Naive B cell (primary cell): ENCODE measurements at regions not wholly inside any gene's neighbourhood (a gene's known extent, or its start where the extent isn't known, plus 50 kb on each side); places are given as distances from the start of the nearest gene placed in this dataset.

ENCODE experiments used
- ATAC-seq, 2 donors: fragments of 150-1000 bp; cut with Tn5 transposase; 2 replicates each; pipeline ENCODE4 v1.10.0; 2021; ENCODE audit warnings: low read depth in 2 of 2, mild to moderate bottlenecking in 2 of 2, moderate library complexity in 2 of 2
- DNase-seq: peaks from one replicate; pipeline ENCODE4 v3.0.0; 2022
- H3K27ac Mint-ChIP-seq, 6 donors: one replicate each; pipeline ENCODE4 v1.8.0; 2020 to 2022; ENCODE audit warnings: mild to moderate bottlenecking in 6 of 6, mixed read lengths in 6 of 6, moderate library complexity in 5 of 6, inconsistent platforms in 2 of 6
- H3K27me3 Mint-ChIP-seq, 3 donors: one replicate each; pipeline ENCODE4 v1.8.0; 2021 to 2022; ENCODE audit warnings: mixed read lengths in 3 of 3, mild to moderate bottlenecking in 1 of 3
- H3K36me3 Mint-ChIP-seq, 2 donors: one replicate each; pipeline ENCODE4 v1.8.0; 2020 to 2022; ENCODE audit warnings: mixed read lengths in 2 of 2, inconsistent platforms in 1 of 2, mild to moderate bottlenecking in 1 of 2
- H3K4me1 Mint-ChIP-seq, 3 donors: one replicate each; pipeline ENCODE4 v1.8.0; 2020 to 2022; ENCODE audit warnings: mixed read lengths in 3 of 3, inconsistent platforms in 1 of 3, mild to moderate bottlenecking in 1 of 3, moderate library complexity in 1 of 3
- H3K4me3 Mint-ChIP-seq, 8 donors: one replicate each; pipeline ENCODE4 v1.8.0; 2020 to 2022; ENCODE audit warnings: mild to moderate bottlenecking in 8 of 8, mixed read lengths in 8 of 8, moderate library complexity in 8 of 8, inconsistent platforms in 2 of 8
- H3K9me3 Mint-ChIP-seq, 7 donors: one replicate each; pipeline ENCODE4 v1.8.0; 2020 to 2022; ENCODE audit warnings: mixed read lengths in 7 of 7, mild to moderate bottlenecking in 5 of 7, inconsistent platforms in 2 of 7, moderate library complexity in 1 of 7

GRCh38 chr16:64011650-64012049, 1110.2 kb downstream of the CDH11 start:
- H3K4me1 Mint-ChIP-seq: no peaks in the 10 kb centered on the region
- H3K27ac Mint-ChIP-seq: no peak overlapping the region
- peaks cover 0 to 11% (median 1%) of the 10 kb centered on the region in 7 donors for H3K9me3 Mint-ChIP-seq
- DNase-seq (no peak), ATAC-seq (no peak)
- no peaks in the 10 kb centered on the region for H3K27me3 Mint-ChIP-seq
- no peaks in the 10 kb centered on the region for H3K36me3 Mint-ChIP-seq
- H3K4me3 Mint-ChIP-seq: no peak overlapping the region

- DNase-seq (no peak), ATAC-seq (no peak)
- H3K9me3 Mint-ChIP-seq: peaks cover 0 to 11% (median 0%) of the 10 kb centered on the region in 7 donors
- H3K27me3 Mint-ChIP-seq: no peaks in the 10 kb centered on the region
- H3K36me3 Mint-ChIP-seq: no peaks in the 10 kb centered on the region
- H3K27ac Mint-ChIP-seq: no peak overlapping the region
- no peak overlapping the region for H3K4me3 Mint-ChIP-seq
- no peaks in the 10 kb centered on the region for H3K4me1 Mint-ChIP-seq
These were observed 1113.7 kb downstream of the CDH11 start for GRCh38 chr16:64008131-64008530.

GRCh38 chr16:64004116-64004515, 1117.7 kb downstream of the CDH11 start:
- H3K4me1 Mint-ChIP-seq: no peaks in the 10 kb centered on the region
- no peak overlapping the region for H3K27ac Mint-ChIP-seq

GRCh38 chr16:63995025-63995424, 1126.8 kb downstream of the CDH11 start:
- no peaks in the 10 kb centered on the region for H3K4me1 Mint-ChIP-seq
- H3K36me3 Mint-ChIP-seq: no peaks in the 10 kb centered on the region
- DNase-seq (no peak), ATAC-seq (no peak)
- H3K9me3 Mint-ChIP-seq: peaks cover 1 to 22% (median 6%) of the 10 kb centered on the region in 7 donors
- no peak overlapping the region for H3K4me3 Mint-ChIP-seq
- H3K27ac Mint-ChIP-seq: no peak overlapping the region
- H3K27me3 Mint-ChIP-seq: no peaks in the 10 kb centered on the region

More at GRCh38 chr16:64004116-64004515, 1117.7 kb downstream of the CDH11 start:
- DNase-seq (no peak), ATAC-seq (no peak)
- peaks cover 0 to 11% (median 5%) of the 10 kb centered on the region in 7 donors for H3K9me3 Mint-ChIP-seq
- no peaks in the 10 kb centered on the region for H3K27me3 Mint-ChIP-seq
- H3K4me3 Mint-ChIP-seq: no peak overlapping the region
- H3K36me3 Mint-ChIP-seq: no peaks in the 10 kb centered on the region

GRCh38 chr16:63983401-63983800, 1138.5 kb downstream of the CDH11 start:
- Mint-ChIP-seq H3K27ac (no peak overlapping the region), H3K4me3 (no peak overlapping the region), H3K27me3 (no peaks in the 10 kb centered on the region), H3K4me1 (no peaks in the 10 kb centered on the region), H3K36me3 (no peaks in the 10 kb centered on the region), H3K9me3 (peaks cover 0 to 17% (median 4%) of the 10 kb centered on the region in 7 donors)
- DNase-seq: no peak
- ATAC-seq: no peak

GRCh38 chr16:63982741-63983140, 1139.1 kb downstream of the CDH11 start:
- H3K27ac Mint-ChIP-seq: no peak overlapping the region
- no peak overlapping the region for H3K4me3 Mint-ChIP-seq
- DNase-seq: no peak
- no peaks in the 10 kb centered on the region for H3K27me3 Mint-ChIP-seq
- ATAC-seq: no peak
- no peaks in the 10 kb centered on the region for H3K4me1 Mint-ChIP-seq
- H3K36me3 Mint-ChIP-seq: no peaks in the 10 kb centered on the region
- peaks cover 0 to 17% (median 3%) of the 10 kb centered on the region in 7 donors for H3K9me3 Mint-ChIP-seq

GRCh38 chr16:63982110-63982509, 1139.8 kb downstream of the CDH11 start:
- ATAC-seq: no peak
- Mint-ChIP-seq H3K36me3 (no peaks in the 10 kb centered on the region), H3K4me3 (no peak overlapping the region), H3K4me1 (no peaks in the 10 kb centered on the region), H3K27me3 (no peaks in the 10 kb centered on the region), H3K9me3 (peaks cover 0 to 17% (median 2%) of the 10 kb centered on the region in 7 donors), H3K27ac (peak overlapping the region in 1 of 6 donors; percentile 5)
- no peak for DNase-seq

GRCh38 chr16:63981639-63982038, 1140.2 kb downstream of the CDH11 start:
- ATAC-seq: no peak
- Mint-ChIP-seq H3K4me3 (no peak overlapping the region), H3K27me3 (no peaks in the 10 kb centered on the region), H3K9me3 (peaks cover 0 to 17% (median 2%) of the 10 kb centered on the region in 7 donors), H3K36me3 (no peaks in the 10 kb centered on the region), H3K27ac (no peak overlapping the region), H3K4me1 (no peaks in the 10 kb centered on the region)
- no peak for DNase-seq

- no peak overlapping the region for H3K4me3 Mint-ChIP-seq
- no peaks in the 10 kb centered on the region for H3K36me3 Mint-ChIP-seq
- H3K4me1 Mint-ChIP-seq: no peaks in the 10 kb centered on the region
- no peaks in the 10 kb centered on the region for H3K27me3 Mint-ChIP-seq
- DNase-seq (no peak), ATAC-seq (no peak)
- H3K9me3 Mint-ChIP-seq: peaks cover 0 to 9% (median 2%) of the 10 kb centered on the region in 7 donors
- H3K27ac Mint-ChIP-seq: no peak overlapping the region
These were observed 1141.1 kb downstream of the CDH11 start for GRCh38 chr16:63980763-63981162.

- peaks cover 0 to 11% (median 2%) of the 10 kb centered on the region in 7 donors for H3K9me3 Mint-ChIP-seq
- H3K27me3 Mint-ChIP-seq: no peaks in the 10 kb centered on the region
- H3K27ac Mint-ChIP-seq: no peak overlapping the region
- H3K4me1 Mint-ChIP-seq: no peaks in the 10 kb centered on the region
- no peaks in the 10 kb centered on the region for H3K36me3 Mint-ChIP-seq
- DNase-seq: no peak
- ATAC-seq: no peak
- no peak overlapping the region for H3K4me3 Mint-ChIP-seq
These were observed 1143.6 kb downstream of the CDH11 start for GRCh38 chr16:63978240-63978639.

- no peak overlapping the region for H3K4me3 Mint-ChIP-seq
- H3K27ac Mint-ChIP-seq: no peak overlapping the region
- peaks cover 0 to 11% (median 2%) of the 10 kb centered on the region in 7 donors for H3K9me3 Mint-ChIP-seq
- ATAC-seq (no peak), DNase-seq (no peak)
- H3K4me1 Mint-ChIP-seq: no peaks in the 10 kb centered on the region
- H3K36me3 Mint-ChIP-seq: no peaks in the 10 kb centered on the region
- H3K27me3 Mint-ChIP-seq: no peaks in the 10 kb centered on the region
These were observed 1145.5 kb downstream of the CDH11 start for GRCh38 chr16:63976345-63976744.

- no peak for DNase-seq
- ATAC-seq: no peak
- H3K4me3 Mint-ChIP-seq: no peak overlapping the region
- H3K27me3 Mint-ChIP-seq: no peaks in the 10 kb centered on the region
- no peak overlapping the region for H3K27ac Mint-ChIP-seq
- no peaks in the 10 kb centered on the region for H3K4me1 Mint-ChIP-seq
- peaks cover 0 to 11% (median 2%) of the 10 kb centered on the region in 7 donors for H3K9me3 Mint-ChIP-seq
- H3K36me3 Mint-ChIP-seq: no peaks in the 10 kb centered on the region
These were observed 1146.2 kb downstream of the CDH11 start for GRCh38 chr16:63975669-63976068.

- ATAC-seq (no peak), DNase-seq (no peak)
- peak overlapping the region in 1 of 6 donors; percentile 62 for H3K27ac Mint-ChIP-seq
- no peaks in the 10 kb centered on the region for H3K27me3 Mint-ChIP-seq
- no peaks in the 10 kb centered on the region for H3K4me1 Mint-ChIP-seq
- peaks cover 0 to 2% (median 0%) of the 10 kb centered on the region in 7 donors for H3K9me3 Mint-ChIP-seq
- H3K36me3 Mint-ChIP-seq: no peaks in the 10 kb centered on the region
- H3K4me3 Mint-ChIP-seq: no peak overlapping the region
These were observed 1153.9 kb downstream of the CDH11 start for GRCh38 chr16:63967966-63968365.

GRCh38 chr16:63960321-63960720, 1161.5 kb downstream of the CDH11 start:
- no peak for ATAC-seq
- Mint-ChIP-seq H3K36me3 (no peaks in the 10 kb centered on the region), H3K4me1 (no peaks in the 10 kb centered on the region), H3K27ac (no peak overlapping the region), H3K4me3 (no peak overlapping the region), H3K27me3 (no peaks in the 10 kb centered on the region), H3K9me3 (peaks cover 0 to 6% (median 0%) of the 10 kb centered on the region in 7 donors)
- no peak for DNase-seq

- no peaks in the 10 kb centered on the region for H3K27me3 Mint-ChIP-seq
- peaks cover 0 to 7% (median 0%) of the 10 kb centered on the region in 7 donors for H3K9me3 Mint-ChIP-seq
- H3K4me1 Mint-ChIP-seq: no peaks in the 10 kb centered on the region
- H3K36me3 Mint-ChIP-seq: no peaks in the 10 kb centered on the region
- ATAC-seq (no peak), DNase-seq (no peak)
- H3K27ac Mint-ChIP-seq: no peak overlapping the region
- no peak overlapping the region for H3K4me3 Mint-ChIP-seq
These were observed 1174.8 kb downstream of the CDH11 start for GRCh38 chr16:63947022-63947421.
